ENCODE measurements at regions not wholly inside any gene's neighbourhood (a gene's known extent, or its start where the extent isn't known, plus 50 kb on each side); places are given as distances from the start of the nearest gene placed in this dataset.

GRCh38 chr15:39466750-39467105, 114.2 kb upstream of the THBS1 start:
- Histone ChIP-seq H3K36me3 (no peaks in the 10 kb centered on the region), H3K27ac (no peak overlapping the region), H3K4me1 (ENCODE audit: control insufficient read depth in 1 of 2, low read depth in 2 of 2) (no peaks in the 10 kb centered on the region), H3K9me3 (no peaks in the 10 kb centered on the region), H3K4me3 (no peak overlapping the region), H3K27me3 (replicated peaks; ENCODE audit: insufficient read depth) (no peaks in the 10 kb centered on the region)
- no peak for ATAC-seq (ENCODE audit: insufficient number of reproducible peaks, low FRiP score, low read depth)
- no peak for DNase-seq (ENCODE audit: low spot score)
- TF ChIP-seq, protein P1, sequence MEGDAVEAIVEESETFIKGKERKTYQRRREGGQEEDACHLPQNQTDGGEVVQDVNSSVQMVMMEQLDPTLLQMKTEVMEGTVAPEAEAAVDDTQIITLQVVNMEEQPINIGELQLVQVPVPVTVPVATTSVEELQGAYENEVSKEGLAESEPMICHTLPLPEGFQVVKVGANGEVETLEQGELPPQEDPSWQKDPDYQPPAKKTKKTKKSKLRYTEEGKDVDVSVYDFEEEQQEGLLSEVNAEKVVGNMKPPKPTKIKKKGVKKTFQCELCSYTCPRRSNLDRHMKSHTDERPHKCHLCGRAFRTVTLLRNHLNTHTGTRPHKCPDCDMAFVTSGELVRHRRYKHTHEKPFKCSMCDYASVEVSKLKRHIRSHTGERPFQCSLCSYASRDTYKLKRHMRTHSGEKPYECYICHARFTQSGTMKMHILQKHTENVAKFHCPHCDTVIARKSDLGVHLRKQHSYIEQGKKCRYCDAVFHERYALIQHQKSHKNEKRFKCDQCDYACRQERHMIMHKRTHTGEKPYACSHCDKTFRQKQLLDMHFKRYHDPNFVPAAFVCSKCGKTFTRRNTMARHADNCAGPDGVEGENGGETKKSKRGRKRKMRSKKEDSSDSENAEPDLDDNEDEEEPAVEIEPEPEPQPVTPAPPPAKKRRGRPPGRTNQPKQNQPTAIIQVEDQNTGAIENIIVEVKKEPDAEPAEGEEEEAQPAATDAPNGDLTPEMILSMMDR (IDR thresholded peaks at IDR 0.05) = no peak

GRCh38 chr15:39468331-39468730, 112.5 kb upstream of the THBS1 start:
- TF ChIP-seq, protein P1 (IDR thresholded peaks at IDR 0.05) = no peak
- Histone ChIP-seq H3K4me3 (no peak overlapping the region), H3K9me3 (no peaks in the 10 kb centered on the region), H3K27ac (no peak overlapping the region), H3K4me1 (ENCODE audit: control insufficient read depth in 1 of 2, low read depth in 2 of 2) (peaks cover 0 to 9% of the 10 kb centered on the region in 2 donors), H3K36me3 (no peaks in the 10 kb centered on the region), H3K27me3 (replicated peaks; ENCODE audit: insufficient read depth) (no peaks in the 10 kb centered on the region)
- no peak for DNase-seq (ENCODE audit: low spot score)
- ATAC-seq (ENCODE audit: insufficient number of reproducible peaks, low FRiP score, low read depth) = no peak

DNA sequence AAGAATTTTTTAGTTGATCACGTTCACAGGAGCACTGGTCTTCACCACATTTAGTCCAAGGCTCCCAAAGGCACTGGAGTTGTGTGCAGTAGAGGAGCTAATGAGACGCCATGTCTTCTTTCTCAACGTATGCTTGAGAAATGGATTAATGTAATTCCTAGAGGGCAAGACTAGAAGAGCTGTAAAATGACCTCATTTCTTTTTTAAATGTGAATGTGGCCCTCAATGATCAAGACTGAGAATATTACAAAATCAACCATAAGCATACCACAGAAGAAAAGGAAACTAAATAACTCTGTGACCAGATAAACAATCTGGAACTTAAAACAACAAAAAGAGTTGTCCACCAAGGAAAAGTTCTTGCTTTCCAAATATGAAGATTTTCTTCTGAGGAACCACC, 112.1 kb upstream of the THBS1 start:
- Histone ChIP-seq H3K4me1 (ENCODE audit: control insufficient read depth in 1 of 2, low read depth in 2 of 2) (peaks cover 0 to 9% of the 10 kb centered on the region in 2 donors), H3K27ac (peak overlapping the region in 1 of 2 donors; percentile 6), H3K9me3 (no peaks in the 10 kb centered on the region), H3K36me3 (no peaks in the 10 kb centered on the region), H3K27me3 (replicated peaks; ENCODE audit: insufficient read depth) (no peaks in the 10 kb centered on the region), H3K4me3 (no peak overlapping the region)
- TF ChIP-seq, protein P1 (IDR thresholded peaks at IDR 0.05) = no peak
- no peak for ATAC-seq (ENCODE audit: insufficient number of reproducible peaks, low FRiP score, low read depth)
- no peak for DNase-seq (ENCODE audit: low spot score)

DNA sequence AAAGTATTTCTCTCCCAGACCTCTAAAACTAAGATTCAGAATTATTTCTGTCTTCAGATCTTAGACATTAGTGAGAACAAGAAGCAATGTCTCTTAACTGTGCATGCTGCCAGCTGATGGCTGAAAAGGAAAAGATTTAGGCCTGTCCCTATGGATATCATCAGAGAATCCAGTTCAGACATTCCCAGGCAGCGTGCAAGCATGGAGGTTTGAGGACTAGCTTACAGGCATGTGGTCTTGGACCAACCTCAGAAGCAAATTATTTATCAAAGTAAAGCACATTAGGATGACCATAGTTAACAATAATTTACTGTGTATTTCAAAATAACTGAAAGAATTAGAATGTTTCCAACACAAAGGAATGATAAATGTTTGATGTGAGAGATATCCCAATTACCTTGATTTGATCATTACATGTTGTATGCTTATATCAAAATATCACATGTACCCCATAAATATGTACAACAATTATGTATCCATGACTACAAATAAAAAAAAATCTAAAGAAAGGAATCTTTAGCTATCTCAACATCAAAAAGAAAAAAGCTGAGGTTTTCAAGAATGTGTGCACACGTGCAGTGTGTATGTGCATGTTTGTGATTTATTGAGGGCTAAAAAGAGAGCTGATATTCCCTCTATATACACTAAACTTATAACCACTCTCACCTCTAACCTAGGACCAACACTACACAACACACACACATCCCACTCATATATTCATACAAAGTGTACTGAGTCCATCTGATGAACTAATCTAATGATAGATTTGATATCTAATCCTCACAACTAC, 108.9 kb upstream of the THBS1 start:
- no peak for DNase-seq (ENCODE audit: low spot score)
- Histone ChIP-seq H3K4me1 (ENCODE audit: control insufficient read depth in 1 of 2, low read depth in 2 of 2) (peaks cover 0 to 9% of the 10 kb centered on the region in 2 donors), H3K27me3 (replicated peaks; ENCODE audit: insufficient read depth) (no peaks in the 10 kb centered on the region), H3K27ac (peak overlapping the region in 1 of 2 donors; percentile 51), H3K9me3 (no peaks in the 10 kb centered on the region), H3K4me3 (no peak overlapping the region), H3K36me3 (no peaks in the 10 kb centered on the region)
- TF ChIP-seq, protein P1 (IDR thresholded peaks at IDR 0.05) = no peak
- peak; percentile 10 for ATAC-seq (ENCODE audit: insufficient number of reproducible peaks, low FRiP score, low read depth)

- ATAC-seq (ENCODE audit: insufficient number of reproducible peaks, low FRiP score, low read depth) (peak; percentile 75), DNase-seq (ENCODE audit: low spot score) (peak; percentile 53)
- peak overlapping the region; percentile 24 to 51 for H3K27ac ChIP-seq
- H3K36me3 ChIP-seq = no peaks in the 10 kb centered on the region
- TF ChIP-seq, protein P1 (IDR thresholded peaks at IDR 0.05) = no peak
- H3K9me3 ChIP-seq = no peaks in the 10 kb centered on the region
- peaks cover 0 to 9% of the 10 kb centered on the region in 2 donors for H3K4me1 ChIP-seq (ENCODE audit: control insufficient read depth in 1 of 2, low read depth in 2 of 2)
- H3K27me3 ChIP-seq (replicated peaks; ENCODE audit: insufficient read depth) = no peaks in the 10 kb centered on the region
- no peak overlapping the region for H3K4me3 ChIP-seq
These were observed 108.1 kb upstream of the THBS1 start for GRCh38 chr15:39472621-39473297.

Measured in thoracic aorta (tissue), 2 donors.